Mucosa of descending colon (tissue), 3 donors: ENCODE measurements at regions not wholly inside any gene's neighbourhood (a gene's known extent, or its start where the extent isn't known, plus 50 kb on each side); places are given as distances from the start of the nearest gene placed in this dataset.
"Not testable (repeated sequence)": the region's sequence is repeated elsewhere in the genome, so short reads cannot be mapped to it uniquely, and the experiment has no call there.

ENCODE experiments used
- ATAC-seq: fragments of 200-7000 bp; cut with Tn5 transposase; one replicate; pipeline ENCODE4 v1.9.1; 2020; ENCODE audit warnings: mild to moderate bottlenecking, moderate library complexity
- DNase-seq, 3 donors: peaks; one replicate each; pipeline ENCODE4 v3.0.0-alpha.2; 2020
- H3K36me3 ChIP-seq: fragments of 200-600 bp; one replicate; pipeline ENCODE4 v1.8.0; 2021; ENCODE audit warnings: low read depth, mild to moderate bottlenecking
- H3K4me1 ChIP-seq: fragments of 200-600 bp; one replicate; pipeline ENCODE4 v1.8.0; 2021; ENCODE audit warnings: low read depth, mild to moderate bottlenecking
- H3K4me3 ChIP-seq: fragments of 200-600 bp; one replicate; pipeline ENCODE4 v1.8.0; 2021; ENCODE audit warnings: mild to moderate bottlenecking
- H3K9me3 ChIP-seq: fragments of 200-600 bp; one replicate; pipeline ENCODE4 v1.8.0; 2021; ENCODE audit warnings: mild to moderate bottlenecking
- intact Hi-C, 2 donors: fragments of 100-400 bp; cut with DNase I in 1 of 2; cut with micrococcal nuclease in 1 of 2; formaldehyde crosslinking; loops; one replicate each; pipeline versions ENCODE4 v1.11.0 to v1.11.1; 2022; cut with DNase I, micrococcal nuclease
- TF ChIP-seq, protein P1 (sequence below): fragments of 200-600 bp; IDR thresholded peaks from one replicate; pipeline ENCODE4 v1.8.0; 2022; ENCODE audit warnings: antibody characterized with exemption, mild to moderate bottlenecking
- donor health status: DM: no; HTN: no; CAD: no; lungs with moderate emphysema.
- donor health status: DM: no; HTN: no; CAD: no.
- donor health status: DM: no; HTN: yes; CAD: no.

DNA sequence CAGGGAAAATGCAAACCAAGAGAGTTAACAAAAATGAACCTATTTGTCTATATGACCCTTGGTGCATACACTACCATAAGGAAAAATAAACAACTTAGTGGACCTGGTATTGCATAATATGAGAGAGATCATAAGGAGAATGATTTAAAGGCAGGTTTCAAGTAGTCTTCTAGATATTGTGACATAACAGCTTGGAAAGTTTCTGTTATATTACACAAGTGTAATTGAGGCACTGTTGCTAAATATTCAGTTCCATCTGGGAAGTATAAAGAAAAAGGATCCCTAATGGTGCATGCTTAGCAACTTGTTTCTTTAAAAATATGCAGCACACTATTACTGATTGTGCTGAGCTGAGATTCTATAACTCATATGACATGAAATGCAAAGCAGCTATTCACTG, 252.2 kb upstream of the SPHKAP start:
- Histone ChIP-seq H3K4me3 (no peak overlapping the region), H3K9me3 (no peaks in the 10 kb centered on the region), H3K36me3 (no peaks in the 10 kb centered on the region), H3K4me1 (no peaks in the 10 kb centered on the region)
- ATAC-seq: no peak
- intact Hi-C loops: no loop called here
- TF ChIP-seq, protein P1, sequence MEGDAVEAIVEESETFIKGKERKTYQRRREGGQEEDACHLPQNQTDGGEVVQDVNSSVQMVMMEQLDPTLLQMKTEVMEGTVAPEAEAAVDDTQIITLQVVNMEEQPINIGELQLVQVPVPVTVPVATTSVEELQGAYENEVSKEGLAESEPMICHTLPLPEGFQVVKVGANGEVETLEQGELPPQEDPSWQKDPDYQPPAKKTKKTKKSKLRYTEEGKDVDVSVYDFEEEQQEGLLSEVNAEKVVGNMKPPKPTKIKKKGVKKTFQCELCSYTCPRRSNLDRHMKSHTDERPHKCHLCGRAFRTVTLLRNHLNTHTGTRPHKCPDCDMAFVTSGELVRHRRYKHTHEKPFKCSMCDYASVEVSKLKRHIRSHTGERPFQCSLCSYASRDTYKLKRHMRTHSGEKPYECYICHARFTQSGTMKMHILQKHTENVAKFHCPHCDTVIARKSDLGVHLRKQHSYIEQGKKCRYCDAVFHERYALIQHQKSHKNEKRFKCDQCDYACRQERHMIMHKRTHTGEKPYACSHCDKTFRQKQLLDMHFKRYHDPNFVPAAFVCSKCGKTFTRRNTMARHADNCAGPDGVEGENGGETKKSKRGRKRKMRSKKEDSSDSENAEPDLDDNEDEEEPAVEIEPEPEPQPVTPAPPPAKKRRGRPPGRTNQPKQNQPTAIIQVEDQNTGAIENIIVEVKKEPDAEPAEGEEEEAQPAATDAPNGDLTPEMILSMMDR: no peak
- no peak for DNase-seq

DNA sequence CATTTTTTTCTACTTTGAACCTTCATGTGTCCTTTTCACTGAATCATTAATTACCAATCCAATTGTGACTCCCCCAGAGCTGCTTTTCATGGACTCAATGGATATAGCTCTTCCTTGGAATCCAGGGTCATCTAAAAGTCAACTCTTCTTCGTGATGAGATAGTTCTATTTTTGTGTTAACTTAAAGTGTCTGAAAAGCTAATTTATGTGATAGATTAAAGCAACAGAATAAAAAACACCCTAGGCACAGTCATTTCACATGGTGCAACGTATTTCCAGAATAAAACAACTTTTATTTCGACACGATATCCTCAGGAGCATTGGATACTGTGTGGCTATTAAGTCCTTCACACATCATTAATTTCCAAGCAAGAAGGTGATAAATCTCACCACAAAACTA, 250.6 kb upstream of the SPHKAP start:
- intact Hi-C loops: no loop called here
- DNase-seq (no peak), ATAC-seq (no peak)
- Histone ChIP-seq H3K4me1 (no peaks in the 10 kb centered on the region), H3K9me3 (peaks cover 4% of the 10 kb centered on the region), H3K4me3 (no peak overlapping the region), H3K36me3 (no peaks in the 10 kb centered on the region)
- TF ChIP-seq, protein P1: no peak

DNA sequence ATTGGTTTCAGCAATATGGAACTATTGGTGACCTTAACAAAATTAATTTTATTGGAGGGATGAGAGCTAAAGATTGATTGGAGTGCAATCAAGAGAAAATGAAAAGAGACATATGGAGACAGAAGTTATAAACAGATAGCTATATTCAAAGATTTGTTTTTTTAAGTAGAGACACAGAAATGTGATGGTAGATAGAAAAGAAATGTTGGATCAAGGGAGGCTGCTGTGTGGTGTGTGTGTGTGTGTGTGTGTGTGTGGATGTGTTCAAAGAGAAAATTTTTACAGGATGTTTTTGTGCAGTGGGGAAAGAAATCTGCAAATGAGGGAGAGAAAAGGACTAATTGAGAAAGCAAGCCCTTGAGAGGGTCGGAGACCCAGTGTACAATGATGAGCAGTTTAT, 249.5 kb upstream of the SPHKAP start:
- ATAC-seq: no peak
- H3K4me1 ChIP-seq: no peaks in the 10 kb centered on the region
- H3K9me3 ChIP-seq: peaks cover 7% of the 10 kb centered on the region
- TF ChIP-seq, protein P1: no peak
- no peak overlapping the region for H3K4me3 ChIP-seq
- H3K36me3 ChIP-seq: no peaks in the 10 kb centered on the region
- intact Hi-C loops: no loop called here
- DNase-seq: no peak

DNA sequence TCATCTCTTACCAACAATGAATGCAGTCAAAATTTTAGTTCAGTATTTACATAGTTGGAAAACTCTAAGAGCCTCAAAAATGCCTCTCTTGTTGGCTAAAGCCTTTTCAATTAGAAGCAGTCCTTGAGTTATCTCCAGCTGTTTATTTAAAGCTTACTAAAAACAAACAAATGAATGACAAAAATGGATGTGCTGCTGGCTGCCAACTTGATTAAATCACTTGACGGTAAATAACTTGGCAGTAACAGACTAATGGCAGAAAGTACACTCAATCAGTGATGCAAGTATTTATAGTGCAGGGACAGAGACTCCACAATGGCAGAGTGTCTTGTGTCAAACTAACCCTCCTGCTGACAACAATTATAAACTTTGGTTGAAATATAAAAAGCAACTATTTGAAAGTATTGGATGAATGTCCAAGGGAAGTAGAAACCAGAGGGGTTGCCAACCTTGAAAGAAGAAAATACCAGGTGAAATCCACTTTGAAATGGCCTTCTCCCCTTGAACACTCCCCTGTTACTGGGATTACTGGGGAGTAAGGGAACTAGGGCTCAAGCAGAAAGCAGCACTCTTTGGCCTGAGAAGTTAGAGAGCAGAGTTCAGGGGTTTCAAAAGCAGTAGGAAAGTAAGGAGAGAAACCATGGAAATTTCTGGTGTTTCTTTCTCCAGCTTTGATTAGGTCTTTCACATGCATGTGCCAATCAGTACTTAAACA, 245.2 kb upstream of the SPHKAP start:
- DNase-seq (no peak), ATAC-seq (no peak)
- Histone ChIP-seq H3K36me3 (no peaks in the 10 kb centered on the region), H3K9me3 (peaks cover 7% of the 10 kb centered on the region), H3K4me1 (no peaks in the 10 kb centered on the region), H3K4me3 (no peak overlapping the region)
- intact Hi-C loops: no loop called here
- TF ChIP-seq, protein P1: no peak

DNA sequence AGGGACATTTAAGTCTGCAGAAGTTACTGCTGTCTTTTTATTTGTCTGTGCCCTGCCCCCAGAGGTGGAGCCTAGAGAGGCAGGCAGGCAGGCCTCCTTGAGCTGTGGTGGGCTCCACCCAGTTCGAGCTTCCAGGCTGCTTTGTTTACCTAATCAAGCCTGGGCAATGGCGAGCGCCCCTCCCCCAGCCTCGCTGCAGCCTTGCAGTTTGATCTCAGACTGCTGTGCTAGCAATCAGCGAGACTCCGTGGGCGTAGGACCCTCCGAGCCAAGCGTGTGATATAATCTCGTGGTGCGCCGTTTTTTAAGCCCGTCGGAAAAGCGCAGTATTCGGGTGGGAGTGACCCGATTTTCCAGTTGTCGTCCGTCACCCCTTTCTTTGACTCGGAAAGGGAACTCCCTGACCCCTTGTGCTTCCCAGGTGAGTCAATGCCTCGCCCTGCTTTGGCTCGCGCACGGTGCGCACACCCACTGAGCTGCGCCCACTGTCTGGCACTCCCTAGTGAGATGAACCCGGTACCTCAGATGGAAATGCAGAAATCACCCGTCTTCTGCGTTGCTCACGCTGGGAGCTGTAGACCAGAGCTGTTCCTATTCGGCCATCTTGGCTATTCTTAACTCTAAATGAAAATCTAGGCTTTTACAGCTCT, 244.0 kb upstream of the SPHKAP start:
- H3K4me3 ChIP-seq, ATAC-seq, DNase-seq, intact Hi-C loops, H3K9me3 ChIP-seq, H3K36me3 ChIP-seq, H3K4me1 ChIP-seq: not testable (repeated sequence)

DNA sequence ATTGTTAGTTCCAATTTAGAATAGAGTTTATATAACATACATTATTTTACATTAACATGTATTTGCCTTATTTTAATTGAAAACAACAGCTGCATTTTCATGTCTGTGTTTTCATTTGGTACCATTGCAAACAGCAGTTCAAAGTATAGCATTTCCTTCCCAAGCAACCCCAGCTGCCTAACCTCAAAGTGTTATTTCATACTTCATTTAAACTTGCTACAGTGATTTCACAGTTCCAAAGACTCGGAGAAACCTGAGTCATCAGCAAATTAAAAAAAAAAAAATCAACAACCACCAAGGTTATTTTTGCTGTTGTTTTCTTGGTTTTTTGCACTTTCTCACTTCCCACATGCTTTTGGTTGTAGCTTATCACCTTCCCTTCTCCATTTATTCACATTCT, 236.5 kb upstream of the SPHKAP start:
- Histone ChIP-seq H3K9me3 (no peaks in the 10 kb centered on the region), H3K4me3 (no peak overlapping the region), H3K4me1 (no peaks in the 10 kb centered on the region), H3K36me3 (no peaks in the 10 kb centered on the region)
- ATAC-seq: no peak
- TF ChIP-seq, protein P1: no peak
- intact Hi-C loops: no loop called here
- DNase-seq: no peak
